Subcutaneous abdominal adipose tissue (tissue), 5 donors: ENCODE measurements at regions not wholly inside any gene's neighbourhood (a gene's known extent, or its start where the extent isn't known, plus 50 kb on each side); places are given as distances from the start of the nearest gene placed in this dataset.

Source experiments
- H3K27ac ChIP-seq: one replicate; pipeline ENCODE4 v1.7.0; 2013; ENCODE audit warnings: low read depth, mild to moderate bottlenecking, inconsistent platforms, low read length, moderate library complexity
- H3K27me3 ChIP-seq, 5 donors: one replicate each; pipeline ENCODE4 v1.7.0; 2013; ENCODE audit warnings: low read length in 5 of 5, inconsistent platforms in 1 of 5; ENCODE audit not compliant: control insufficient read depth in 5 of 5, insufficient read depth in 4 of 5
- H3K36me3 ChIP-seq, 5 donors: one replicate each; pipeline ENCODE4 v1.7.0; 2013; ENCODE audit warnings: low read length in 5 of 5; ENCODE audit not compliant: control insufficient read depth in 5 of 5, insufficient read depth in 5 of 5
- H3K4me1 ChIP-seq, 5 donors: one replicate each; pipeline ENCODE4 v1.7.0; 2013; ENCODE audit warnings: low read length in 5 of 5, mild to moderate bottlenecking in 3 of 5, moderate library complexity in 1 of 5; ENCODE audit not compliant: control insufficient read depth in 5 of 5, insufficient read depth in 5 of 5
- H3K4me3 ChIP-seq, 5 donors: one replicate each; pipeline ENCODE4 v1.7.0; 2013; ENCODE audit warnings: low read length in 5 of 5, low read depth in 1 of 5
- H3K9ac ChIP-seq, 5 donors: one replicate each; pipeline ENCODE4 v1.7.0; 2013; ENCODE audit warnings: low read length in 5 of 5, mild to moderate bottlenecking in 4 of 5, moderate library complexity in 3 of 5
- H3K9me3 ChIP-seq, 5 donors: one replicate each; pipeline ENCODE4 v1.7.0; 2013; ENCODE audit warnings: low read length in 5 of 5; ENCODE audit not compliant: control insufficient read depth in 5 of 5
- donor health status: healthy.
- donor health status: healthy.
- donor health status: healthy.
- donor health status: healthy.
- donor health status: healthy.

GRCh38 chr20:23139524-23139923 is 53.4 kb upstream of the CD93 start:
- Histone ChIP-seq H3K9me3 (no peaks in the 10 kb centered on the region), H3K27ac (no peak overlapping the region), H3K36me3 (no peaks in the 10 kb centered on the region), H3K27me3 (no peaks in the 10 kb centered on the region), H3K9ac (no peak overlapping the region), H3K4me1 (peaks cover 2 to 42% (median 23%) of the 10 kb centered on the region in 5 donors), H3K4me3 (no peak overlapping the region)

GRCh38 chr20:23138682-23139081 is 52.6 kb upstream of the CD93 start:
- no peak overlapping the region for H3K27ac ChIP-seq
- H3K4me3 ChIP-seq: no peak overlapping the region
- no peak overlapping the region for H3K9ac ChIP-seq
- H3K9me3 ChIP-seq: no peaks in the 10 kb centered on the region
- H3K27me3 ChIP-seq: no peaks in the 10 kb centered on the region
- H3K4me1 ChIP-seq: peaks cover 2 to 35% (median 19%) of the 10 kb centered on the region in 5 donors
- H3K36me3 ChIP-seq: no peaks in the 10 kb centered on the region

GRCh38 chr20:23138226-23138625 is 52.1 kb upstream of the CD93 start:
- no peak overlapping the region for H3K9ac ChIP-seq
- peaks cover 5 to 36% (median 20%) of the 10 kb centered on the region in 5 donors for H3K4me1 ChIP-seq
- H3K4me3 ChIP-seq: no peak overlapping the region
- H3K9me3 ChIP-seq: no peaks in the 10 kb centered on the region
- no peaks in the 10 kb centered on the region for H3K27me3 ChIP-seq
- no peak overlapping the region for H3K27ac ChIP-seq
- H3K36me3 ChIP-seq: no peaks in the 10 kb centered on the region

- Histone ChIP-seq H3K27ac (no peak overlapping the region), H3K27me3 (no peaks in the 10 kb centered on the region), H3K36me3 (no peaks in the 10 kb centered on the region), H3K4me1 (peaks cover 5 to 38% (median 21%) of the 10 kb centered on the region in 5 donors), H3K9me3 (no peaks in the 10 kb centered on the region), H3K9ac (no peak overlapping the region), H3K4me3 (no peak overlapping the region)
Measured at GRCh38 chr20:23136893-23137745, 51.0 kb upstream of the CD93 start.

GRCh38 chr20:23135449-23136420 is 49.6 kb upstream of the CD93 start:
- H3K9me3 ChIP-seq: no peaks in the 10 kb centered on the region
- H3K9ac ChIP-seq: no peak overlapping the region
- H3K27ac ChIP-seq: no peak overlapping the region
- H3K27me3 ChIP-seq: no peaks in the 10 kb centered on the region
- H3K4me1 ChIP-seq: peaks cover 3 to 34% (median 23%) of the 10 kb centered on the region in 5 donors
- H3K4me3 ChIP-seq: no peak overlapping the region
- H3K36me3 ChIP-seq: no peaks in the 10 kb centered on the region
